OCI-LY7 (cell line): ENCODE measurements at regions not wholly inside any gene's neighbourhood (a gene's known extent, or its start where the extent isn't known, plus 50 kb on each side); places are given as distances from the start of the nearest gene placed in this dataset.

ENCODE experiments used
- BruUV-seq: library from RNA; stranded (reverse); fragments of 400-500 nt; replicated peaks from 2 replicates; lab custom pipeline; 2021; lab: Mats Ljungman, UMichigan
- CTCF ChIA-PET: fragments of 300-600 bp; sonication (Branson Sonifier 250); formaldehyde crosslinking; loops from one replicate; lab custom pipeline; 2022; ENCODE audit warnings: antibody characterized with exemption; ENCODE audit not compliant: unreplicated experiment; lab: Charles Lee
- POLR2A ChIA-PET: fragments of 300-600 bp; sonication (Branson Sonifier 250); formaldehyde crosslinking; loops from one replicate; lab custom pipeline; 2022; ENCODE audit warnings: antibody characterized with exemption; lab: Charles Lee
- DNase-seq: peaks from one replicate; pipeline ENCODE4 v3.0.0-alpha.2; 2015; ENCODE audit warnings: low spot score
- H2AFZ ChIP-seq: fragments of 200-600 bp; sonication (generic), shearing (Covaris generic); 2 replicates; pipeline ENCODE4 v1.6.1; 2014; ENCODE audit warnings: mild to moderate bottlenecking, antibody characterized with exemption, low read length, moderate library complexity
- H3K27ac ChIP-seq: fragments of 200-600 bp; sonication (generic); 2 replicates; pipeline ENCODE4 v1.5.1; 2014; ENCODE audit warnings: mixed run types, low read depth, mild to moderate bottlenecking, moderate library complexity, low read length, inconsistent platforms; ENCODE audit not compliant: poor library complexity, severe bottlenecking
- H3K36me3 ChIP-seq: fragments of 200-600 bp; sonication (generic); 2 replicates; pipeline ENCODE4 v1.6.1; 2014; ENCODE audit warnings: mild to moderate bottlenecking, antibody characterized with exemption, low read length, moderate library complexity, mixed read lengths; ENCODE audit not compliant: insufficient read depth
- H3K4me1 ChIP-seq: fragments of 200-600 bp; sonication (generic); 2 replicates; pipeline ENCODE4 v1.5.1; 2014; ENCODE audit warnings: mild to moderate bottlenecking, low read length; ENCODE audit not compliant: insufficient read depth, poor library complexity, severe bottlenecking
- H3K4me2 ChIP-seq: fragments of 200-600 bp; sonication (generic); 2 replicates; pipeline ENCODE4 v1.6.1; 2014; ENCODE audit warnings: mild to moderate bottlenecking, low read length
- H3K4me3 ChIP-seq: fragments of 200-600 bp; sonication (generic); 2 replicates; pipeline ENCODE4 v1.5.1; 2014; ENCODE audit warnings: mild to moderate bottlenecking, low read depth, low read length; ENCODE audit not compliant: poor library complexity, severe bottlenecking
- H3K79me2 ChIP-seq: fragments of 200-600 bp; sonication (generic); 2 replicates; pipeline ENCODE4 v1.6.1; 2016; ENCODE audit warnings: low read depth, mild to moderate bottlenecking, low read length, moderate library complexity, mixed read lengths; ENCODE audit not compliant: insufficient read depth
- H3K9me2 ChIP-seq: fragments of 200-600 bp; sonication (generic); 2 replicates; pipeline ENCODE4 v1.6.1; 2016; ENCODE audit warnings: mild to moderate bottlenecking, low read length, mixed read lengths; ENCODE audit not compliant: insufficient read depth
- H3K9me3 ChIP-seq: fragments of 200-600 bp; sonication (generic); 2 replicates; pipeline ENCODE4 v1.6.1; 2014; ENCODE audit warnings: mild to moderate bottlenecking, mixed run types, low read length, mixed read lengths
- H4K20me1 ChIP-seq: fragments of 200-600 bp; sonication (generic); 2 replicates; pipeline ENCODE4 v1.6.1; 2014; ENCODE audit warnings: mild to moderate bottlenecking, antibody characterized with exemption, low read length, moderate library complexity, mixed read lengths; ENCODE audit not compliant: insufficient read depth
- EZH2phosphoT487 ChIP-seq: fragments of 200-600 bp; sonication (generic); IDR thresholded peaks from 2 replicates; pipeline ENCODE4 v1.6.1; 2018; ENCODE audit warnings: low read depth, borderline replicate concordance, mild to moderate bottlenecking, mixed run types, antibody characterized with exemption, low read length, moderate library complexity, mixed read lengths
- intact Hi-C: fragments of 100-400 bp; cut with micrococcal nuclease; formaldehyde crosslinking; loops from one replicate; pipeline ENCODE4 v1.10.0; 2022; ENCODE audit not compliant: unreplicated experiment
- TF ChIP-seq, protein P1 (sequence below): fragments of 200-600 bp; sonication (generic); conservative IDR thresholded peaks from 2 replicates; pipeline ENCODE4 v1.5.1; 2014; ENCODE audit warnings: mild to moderate bottlenecking, antibody characterized with exemption, low read length, moderate library complexity, mixed read lengths

DNA sequence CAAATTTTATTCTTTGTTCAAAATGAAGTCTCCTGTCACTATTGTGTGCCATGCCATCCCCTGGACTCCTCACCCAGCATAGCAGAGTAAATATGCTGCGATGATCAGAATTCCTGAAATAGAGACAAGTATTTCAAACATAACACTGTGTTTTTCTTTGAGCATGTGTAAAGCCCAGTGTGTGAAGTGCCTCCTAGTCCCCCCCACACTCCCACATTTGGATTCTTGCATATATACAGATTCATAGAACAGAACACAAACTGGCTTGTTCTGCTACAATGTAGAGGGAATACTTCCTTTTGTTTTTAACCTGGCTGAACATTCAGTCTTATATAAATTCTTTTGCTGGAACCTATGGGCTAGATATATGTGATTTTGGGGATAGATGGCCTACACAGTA is 84.9 kb downstream of the NUDT12 start:
- ChIA-PET CTCF (no interaction called here), POLR2A (no interaction called here)
- H3K9me3 ChIP-seq = no peaks in the 10 kb centered on the region
- no peak overlapping the region for H3K4me2 ChIP-seq
- no peaks in the 10 kb centered on the region for H3K4me1 ChIP-seq
- no peaks in the 10 kb centered on the region for H3K9me2 ChIP-seq
- no peak for DNase-seq
- no peak overlapping the region for H3K27ac ChIP-seq
- H3K79me2 ChIP-seq = no peaks in the 10 kb centered on the region
- H2AFZ ChIP-seq = no peak overlapping the region
- no peaks in the 10 kb centered on the region for H4K20me1 ChIP-seq
- intact Hi-C loops = no loop called here
- H3K4me3 ChIP-seq = no peak overlapping the region
- no peaks in the 10 kb centered on the region for H3K36me3 ChIP-seq
- TF ChIP-seq, protein P1, sequence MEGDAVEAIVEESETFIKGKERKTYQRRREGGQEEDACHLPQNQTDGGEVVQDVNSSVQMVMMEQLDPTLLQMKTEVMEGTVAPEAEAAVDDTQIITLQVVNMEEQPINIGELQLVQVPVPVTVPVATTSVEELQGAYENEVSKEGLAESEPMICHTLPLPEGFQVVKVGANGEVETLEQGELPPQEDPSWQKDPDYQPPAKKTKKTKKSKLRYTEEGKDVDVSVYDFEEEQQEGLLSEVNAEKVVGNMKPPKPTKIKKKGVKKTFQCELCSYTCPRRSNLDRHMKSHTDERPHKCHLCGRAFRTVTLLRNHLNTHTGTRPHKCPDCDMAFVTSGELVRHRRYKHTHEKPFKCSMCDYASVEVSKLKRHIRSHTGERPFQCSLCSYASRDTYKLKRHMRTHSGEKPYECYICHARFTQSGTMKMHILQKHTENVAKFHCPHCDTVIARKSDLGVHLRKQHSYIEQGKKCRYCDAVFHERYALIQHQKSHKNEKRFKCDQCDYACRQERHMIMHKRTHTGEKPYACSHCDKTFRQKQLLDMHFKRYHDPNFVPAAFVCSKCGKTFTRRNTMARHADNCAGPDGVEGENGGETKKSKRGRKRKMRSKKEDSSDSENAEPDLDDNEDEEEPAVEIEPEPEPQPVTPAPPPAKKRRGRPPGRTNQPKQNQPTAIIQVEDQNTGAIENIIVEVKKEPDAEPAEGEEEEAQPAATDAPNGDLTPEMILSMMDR = no peak
- TF ChIP-seq EZH2phosphoT487 = no peak
- BruUV-seq = no TSS peak

- H2AFZ ChIP-seq = no peak overlapping the region
Measured at GRCh38 chr5:103476811-103477210, 85.8 kb downstream of the NUDT12 start.

DNA sequence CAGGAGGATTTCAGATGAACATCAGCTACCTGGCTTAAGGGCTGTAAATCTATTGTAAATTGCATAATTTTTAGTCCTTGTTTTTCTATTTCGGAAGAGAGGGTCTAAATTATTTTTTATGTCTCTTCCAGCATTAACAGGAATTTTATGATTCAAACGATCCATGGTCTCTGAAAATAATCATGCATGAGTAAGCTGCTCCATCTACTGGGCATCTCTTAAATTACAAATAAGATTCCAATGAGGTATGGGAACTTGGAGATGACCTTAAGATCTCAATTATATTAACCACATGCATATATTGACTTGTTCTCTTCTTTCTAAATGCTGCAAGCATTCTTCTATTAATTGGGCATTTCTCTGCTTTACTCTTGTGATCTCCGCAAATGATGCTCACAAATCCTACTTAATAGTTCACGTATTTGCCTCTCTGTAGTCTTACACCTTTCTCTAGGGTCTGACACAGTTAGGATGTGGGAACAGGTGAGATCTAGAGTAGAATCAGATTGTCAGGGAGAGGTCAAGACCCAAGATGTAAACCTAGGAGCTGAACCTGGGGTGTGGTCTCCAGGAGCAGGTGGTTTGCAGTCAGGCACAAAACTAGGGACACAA is 86.9 kb downstream of the NUDT12 start:
- no peak overlapping the region for H2AFZ ChIP-seq
- H3K27ac ChIP-seq = no peak overlapping the region
- no peaks in the 10 kb centered on the region for H3K9me2 ChIP-seq
- TF ChIP-seq, protein P1 = peak; percentile 84
- TF ChIP-seq EZH2phosphoT487 = no peak
- H3K79me2 ChIP-seq = no peaks in the 10 kb centered on the region
- no peak overlapping the region for H3K4me2 ChIP-seq
- intact Hi-C loops = loop anchor here (2.0 kb wide), 1 partner anchor 243 kb away; no protein-coding TSS in a partner anchor
- ChIA-PET CTCF (no interaction called here), POLR2A (no interaction called here)
- H3K36me3 ChIP-seq = no peaks in the 10 kb centered on the region
- no peaks in the 10 kb centered on the region for H3K4me1 ChIP-seq
- no peaks in the 10 kb centered on the region for H3K9me3 ChIP-seq
- no peak overlapping the region for H3K4me3 ChIP-seq
- BruUV-seq = no TSS peak
- H4K20me1 ChIP-seq = no peaks in the 10 kb centered on the region
- DNase-seq = peak; percentile 40

More at GRCh38 chr5:103476811-103477210, 85.8 kb downstream of the NUDT12 start:
- no peaks in the 10 kb centered on the region for H3K9me2 ChIP-seq
- DNase-seq = no peak
- BruUV-seq = no TSS peak
- no peak overlapping the region for H3K27ac ChIP-seq
- no peaks in the 10 kb centered on the region for H4K20me1 ChIP-seq
- H3K4me3 ChIP-seq = no peak overlapping the region
- no peaks in the 10 kb centered on the region for H3K9me3 ChIP-seq
- ChIA-PET CTCF (interaction anchor here (1.0 kb wide), 1 partner anchor 244 kb away, joined by 3 read pairs; no protein-coding TSS in a partner anchor), POLR2A (interaction anchor here (0.7 kb wide), 1 partner anchor 727 kb away, joined by 3 read pairs; no protein-coding TSS in a partner anchor)
- H3K4me1 ChIP-seq = no peaks in the 10 kb centered on the region
- no peaks in the 10 kb centered on the region for H3K79me2 ChIP-seq
- intact Hi-C loops = no loop called here
- TF ChIP-seq, protein P1 = no peak
- no peak for TF ChIP-seq EZH2phosphoT487
- H3K36me3 ChIP-seq = no peaks in the 10 kb centered on the region
- H3K4me2 ChIP-seq = no peak overlapping the region
